CD4-positive, alpha-beta T cell (primary cell): ENCODE measurements at regions not wholly inside any gene's neighbourhood (a gene's known extent, or its start where the extent isn't known, plus 50 kb on each side); places are given as distances from the start of the nearest gene placed in this dataset.

Experiments
- ATAC-seq: fragments of 200-7000 bp; cut with Tn5 transposase; one replicate; pipeline ENCODE4 v1.10.0; 2022; ENCODE audit warnings: mild to moderate bottlenecking; ENCODE audit not compliant: poor library complexity
- CTCF ChIA-PET: fragments of 350-600 bp; sonication (Branson Sonifier 250); formaldehyde crosslinking; loops from one replicate; lab custom pipeline; 2021; ENCODE audit warnings: antibody characterized with exemption, inconsistent platforms; lab: Charles Lee
- POLR2A ChIA-PET: fragments of 350-600 bp; sonication (Branson Sonifier 250); formaldehyde crosslinking; loops from one replicate; lab custom pipeline; 2021; ENCODE audit warnings: antibody characterized with exemption, inconsistent platforms; lab: Charles Lee
- DNase-seq, 14 experiments: peaks; one replicate each; pipeline ENCODE4 v3.0.0-alpha.2; 2013 to 2020; ENCODE audit warnings: mixed read lengths in 2 of 14
- H3K27ac ChIP-seq, 2 donors: one replicate each; pipeline versions ENCODE4 v1.5.1 to v1.7.0; 2013; ENCODE audit warnings: low read length in 2 of 2, low read depth in 1 of 2, mild to moderate bottlenecking in 1 of 2
- H3K27me3 ChIP-seq, 2 experiments: 1 replicate in 1 of 2; 2 replicates in 1 of 2; pipeline versions ENCODE4 v1.6.1 to v1.7.0; 2013; ENCODE audit warnings: low read length in 2 of 2, control low read depth in 1 of 2, mild to moderate bottlenecking in 1 of 2, moderate library complexity in 1 of 2; ENCODE audit not compliant: insufficient read depth in 2 of 2, control insufficient read depth in 1 of 2
- H3K36me3 ChIP-seq: one replicate; pipeline ENCODE4 v1.6.1; 2013; ENCODE audit warnings: low read length, control low read depth; ENCODE audit not compliant: insufficient read depth
- H3K4me1 ChIP-seq: one replicate; pipeline ENCODE4 v1.6.1; 2013; ENCODE audit warnings: low read length, control low read depth; ENCODE audit not compliant: insufficient read depth
- H3K4me3 ChIP-seq: one replicate; pipeline ENCODE4 v1.5.1; 2013; ENCODE audit warnings: mild to moderate bottlenecking, low read length, moderate library complexity
- H3K9me3 ChIP-seq, 2 experiments: 1 replicate in 1 of 2; 2 replicates in 1 of 2; pipeline versions ENCODE4 v1.6.1 to v1.7.0; 2013; ENCODE audit warnings: low read length in 2 of 2, mild to moderate bottlenecking in 2 of 2, control low read depth in 1 of 2, moderate library complexity in 1 of 2; ENCODE audit not compliant: control insufficient read depth in 1 of 2, insufficient read depth in 1 of 2
- H3K27ac Mint-ChIP-seq: one replicate; pipeline ENCODE4 v1.8.0; 2020; ENCODE audit warnings: mixed read lengths
- H3K27me3 Mint-ChIP-seq: one replicate; pipeline ENCODE4 v1.8.0; 2021; ENCODE audit warnings: mixed read lengths
- H3K36me3 Mint-ChIP-seq: one replicate; pipeline ENCODE4 v1.8.0; 2021; ENCODE audit warnings: low read depth, mixed read lengths
- H3K4me1 Mint-ChIP-seq: one replicate; pipeline ENCODE4 v1.8.0; 2021; ENCODE audit warnings: low read depth, mixed read lengths
- H3K4me3 Mint-ChIP-seq: one replicate; pipeline ENCODE4 v1.8.0; 2020; ENCODE audit warnings: mild to moderate bottlenecking, mixed read lengths
- H3K9me3 Mint-ChIP-seq: one replicate; pipeline ENCODE4 v1.8.0; 2020; ENCODE audit warnings: mixed read lengths
- intact Hi-C, 2 experiments: fragments of 100-400 bp; cut with DNase I in 1 of 2; cut with micrococcal nuclease in 1 of 2; formaldehyde crosslinking; loops; one replicate each; pipeline versions ENCODE4 v1.15.1 to v1.9.0; 2023 to 2025; cut with DNase I, micrococcal nuclease
- TF ChIP-seq, protein P1 (sequence below): fragments of 200-600 bp; IDR thresholded peaks from one replicate; pipeline ENCODE4 v1.8.0; 2022; ENCODE audit warnings: antibody characterized with exemption, mild to moderate bottlenecking

DNA sequence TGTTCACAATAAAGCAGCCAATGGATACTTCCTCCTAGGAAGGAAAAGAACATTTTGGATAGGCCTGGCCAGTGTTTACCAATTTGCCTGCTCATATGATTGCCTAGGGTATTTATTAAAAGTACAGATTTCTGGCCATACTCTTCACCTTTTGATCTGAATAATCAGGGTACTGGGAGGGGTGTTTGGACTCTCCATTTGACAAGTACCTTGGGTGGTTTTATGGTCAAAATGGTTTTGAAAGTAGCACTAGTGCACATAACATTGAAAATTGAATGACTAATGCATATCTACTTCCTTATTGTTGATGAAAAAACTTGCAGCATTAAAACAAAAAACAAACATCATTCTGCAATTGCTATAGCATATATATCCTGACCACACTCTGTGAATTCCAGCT, 333.3 kb upstream of the CDH2 start:
- no peaks in the 10 kb centered on the region for H3K4me1 Mint-ChIP-seq
- H3K4me3 ChIP-seq: no peak overlapping the region
- ATAC-seq (no peak), DNase-seq (no peak)
- H3K9me3 Mint-ChIP-seq: peaks cover 16% of the 10 kb centered on the region
- H3K27me3 ChIP-seq: no peaks in the 10 kb centered on the region
- H3K4me3 Mint-ChIP-seq: no peak overlapping the region
- CTCF ChIA-PET: no interaction called here
- no peaks in the 10 kb centered on the region for H3K27me3 Mint-ChIP-seq
- H3K36me3 Mint-ChIP-seq: no peaks in the 10 kb centered on the region
- intact Hi-C loops: no loop called here
- H3K9me3 ChIP-seq: no peaks in the 10 kb centered on the region
- H3K36me3 ChIP-seq: no peaks in the 10 kb centered on the region
- no peaks in the 10 kb centered on the region for H3K4me1 ChIP-seq
- H3K27ac ChIP-seq: no peak overlapping the region
- POLR2A ChIA-PET: no interaction called here
- TF ChIP-seq, protein P1, sequence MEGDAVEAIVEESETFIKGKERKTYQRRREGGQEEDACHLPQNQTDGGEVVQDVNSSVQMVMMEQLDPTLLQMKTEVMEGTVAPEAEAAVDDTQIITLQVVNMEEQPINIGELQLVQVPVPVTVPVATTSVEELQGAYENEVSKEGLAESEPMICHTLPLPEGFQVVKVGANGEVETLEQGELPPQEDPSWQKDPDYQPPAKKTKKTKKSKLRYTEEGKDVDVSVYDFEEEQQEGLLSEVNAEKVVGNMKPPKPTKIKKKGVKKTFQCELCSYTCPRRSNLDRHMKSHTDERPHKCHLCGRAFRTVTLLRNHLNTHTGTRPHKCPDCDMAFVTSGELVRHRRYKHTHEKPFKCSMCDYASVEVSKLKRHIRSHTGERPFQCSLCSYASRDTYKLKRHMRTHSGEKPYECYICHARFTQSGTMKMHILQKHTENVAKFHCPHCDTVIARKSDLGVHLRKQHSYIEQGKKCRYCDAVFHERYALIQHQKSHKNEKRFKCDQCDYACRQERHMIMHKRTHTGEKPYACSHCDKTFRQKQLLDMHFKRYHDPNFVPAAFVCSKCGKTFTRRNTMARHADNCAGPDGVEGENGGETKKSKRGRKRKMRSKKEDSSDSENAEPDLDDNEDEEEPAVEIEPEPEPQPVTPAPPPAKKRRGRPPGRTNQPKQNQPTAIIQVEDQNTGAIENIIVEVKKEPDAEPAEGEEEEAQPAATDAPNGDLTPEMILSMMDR: no peak
- no peak overlapping the region for H3K27ac Mint-ChIP-seq

DNA sequence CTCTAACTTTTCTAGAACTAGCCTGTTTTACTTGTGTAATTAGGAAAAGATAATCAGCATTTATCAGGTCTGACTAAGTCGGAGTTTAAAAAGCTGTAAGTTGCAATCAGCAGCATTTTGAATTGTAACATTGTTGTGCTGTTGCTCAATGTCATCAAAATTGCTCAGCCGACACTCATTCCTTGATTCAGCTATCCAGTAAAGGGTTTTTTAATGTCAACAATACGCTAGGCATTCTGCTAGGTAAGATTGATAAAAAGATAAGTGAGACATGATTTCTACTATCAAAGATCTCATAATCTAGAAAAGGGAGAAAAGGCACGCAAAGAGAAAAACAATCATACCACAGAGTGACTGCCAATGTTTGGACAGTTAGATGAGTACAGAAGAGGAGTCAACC, 327.1 kb upstream of the CDH2 start:
- Histone ChIP-seq H3K4me3 (no peak overlapping the region), H3K9me3 (no peaks in the 10 kb centered on the region), H3K36me3 (no peaks in the 10 kb centered on the region), H3K27ac (no peak overlapping the region), H3K27me3 (no peaks in the 10 kb centered on the region), H3K4me1 (no peaks in the 10 kb centered on the region)
- no peak overlapping the region for H3K27ac Mint-ChIP-seq
- ChIA-PET CTCF (no interaction called here), POLR2A (no interaction called here)
- no peaks in the 10 kb centered on the region for H3K4me1 Mint-ChIP-seq
- H3K9me3 Mint-ChIP-seq: peaks cover 5% of the 10 kb centered on the region
- ATAC-seq: no peak
- intact Hi-C loops: no loop called here
- no peaks in the 10 kb centered on the region for H3K27me3 Mint-ChIP-seq
- TF ChIP-seq, protein P1: no peak
- no peak for DNase-seq
- H3K36me3 Mint-ChIP-seq: no peaks in the 10 kb centered on the region
- no peak overlapping the region for H3K4me3 Mint-ChIP-seq

DNA sequence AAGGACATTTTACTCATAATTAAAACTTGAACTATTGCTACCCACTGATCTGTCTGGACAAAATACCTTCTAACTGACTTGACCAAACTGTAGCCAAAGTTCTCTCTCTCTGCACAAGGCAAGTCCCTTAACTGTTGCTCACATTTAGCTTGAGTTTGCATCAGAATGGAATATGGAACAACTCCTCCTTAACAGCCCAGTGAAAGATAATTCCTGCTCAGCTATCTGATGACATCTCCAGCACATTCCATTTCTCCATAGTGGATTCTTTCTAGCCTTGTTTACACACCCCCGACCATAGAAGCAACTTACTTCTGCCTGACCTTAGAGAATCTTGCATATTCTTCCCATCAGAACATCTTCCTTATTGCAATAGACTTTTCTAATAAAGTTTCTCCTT, 317.2 kb upstream of the CDH2 start:
- Histone ChIP-seq H3K9me3 (no peaks in the 10 kb centered on the region), H3K36me3 (no peaks in the 10 kb centered on the region), H3K4me3 (no peak overlapping the region), H3K4me1 (no peaks in the 10 kb centered on the region), H3K27ac (no peak overlapping the region), H3K27me3 (no peaks in the 10 kb centered on the region)
- no peak overlapping the region for H3K27ac Mint-ChIP-seq
- H3K36me3 Mint-ChIP-seq: no peaks in the 10 kb centered on the region
- H3K27me3 Mint-ChIP-seq: no peaks in the 10 kb centered on the region
- ATAC-seq (no peak), DNase-seq (no peak)
- no peaks in the 10 kb centered on the region for H3K4me1 Mint-ChIP-seq
- peaks cover 11% of the 10 kb centered on the region for H3K9me3 Mint-ChIP-seq
- ChIA-PET CTCF (no interaction called here), POLR2A (no interaction called here)
- intact Hi-C loops: no loop called here
- no peak overlapping the region for H3K4me3 Mint-ChIP-seq
- TF ChIP-seq, protein P1: no peak
